HG03066 (cell line): ENCODE measurements at regions not wholly inside any gene's neighbourhood (a gene's known extent, or its start where the extent isn't known, plus 50 kb on each side); places are given as distances from the start of the nearest gene placed in this dataset.

Source experiments
- ATAC-seq: cut with Tn5 transposase; IDR thresholded peaks from one replicate; pipeline ENCODE4 v1.9.1; 2021; ENCODE audit warnings: low read depth; ENCODE audit not compliant: unreplicated experiment

GRCh38 chr10:61110188-61110844 lies 166.3 kb upstream of the RHOBTB1 start:
- ATAC-seq, result no peak

- ATAC-seq, result no peak
These were observed 164.9 kb upstream of the RHOBTB1 start for GRCh38 chr10:61108915-61109314.

- no peak for ATAC-seq
These were observed 156.9 kb upstream of the RHOBTB1 start for GRCh38 chr10:61100887-61101286.

- ATAC-seq, result no peak
These were observed 155.8 kb upstream of the RHOBTB1 start for GRCh38 chr10:61099756-61100155.

GRCh38 chr10:61098966-61099365 lies 155.0 kb upstream of the RHOBTB1 start:
- no peak for ATAC-seq

- no peak for ATAC-seq
These were observed 153.0 kb upstream of the RHOBTB1 start for GRCh38 chr10:61097026-61097425.

- ATAC-seq, result no peak
These were observed 152.1 kb upstream of the RHOBTB1 start for GRCh38 chr10:61096056-61096455.

- no peak for ATAC-seq
These were observed 147.5 kb upstream of the RHOBTB1 start for GRCh38 chr10:61091531-61091930.

- ATAC-seq, result no peak
These were observed 145.3 kb upstream of the RHOBTB1 start for GRCh38 chr10:61089251-61089650.

GRCh38 chr10:61084493-61084892 lies 140.5 kb upstream of the RHOBTB1 start:
- ATAC-seq, result no peak

- no peak for ATAC-seq
These were observed 137.3 kb upstream of the RHOBTB1 start for GRCh38 chr10:61081301-61081700.

- ATAC-seq, result no peak
These were observed 134.7 kb upstream of the RHOBTB1 start for GRCh38 chr10:61078542-61079275.

GRCh38 chr10:61076572-61077114 lies 132.7 kb upstream of the RHOBTB1 start:
- ATAC-seq, result no peak

- ATAC-seq, result no peak
These were observed 129.4 kb upstream of the RHOBTB1 start for GRCh38 chr10:61073391-61073790.

GRCh38 chr10:61071580-61071979 lies 127.6 kb upstream of the RHOBTB1 start:
- ATAC-seq, result no peak

GRCh38 chr10:61068471-61068870 lies 124.5 kb upstream of the RHOBTB1 start:
- no peak for ATAC-seq

- no peak for ATAC-seq
These were observed 123.8 kb upstream of the RHOBTB1 start for GRCh38 chr10:61067671-61068336.

GRCh38 chr10:61066661-61067344 lies 122.8 kb upstream of the RHOBTB1 start:
- no peak for ATAC-seq

GRCh38 chr10:61065051-61065450 lies 121.1 kb upstream of the RHOBTB1 start:
- ATAC-seq, result no peak

GRCh38 chr10:61064356-61064755 lies 120.4 kb upstream of the RHOBTB1 start:
- ATAC-seq, result no peak

GRCh38 chr10:61063901-61064300 lies 119.9 kb upstream of the RHOBTB1 start:
- ATAC-seq, result no peak
